ENCODE measurements at regions not wholly inside any gene's neighbourhood (a gene's known extent, or its start where the extent isn't known, plus 50 kb on each side); places are given as distances from the start of the nearest gene placed in this dataset.

GRCh38 chr19:27689734-27690241 is 1523.2 kb downstream of the UQCRFS1 start:
- no peak for TF ChIP-seq POLR2A (IDR thresholded peaks at IDR 0.05)
- TF ChIP-seq, protein P1, sequence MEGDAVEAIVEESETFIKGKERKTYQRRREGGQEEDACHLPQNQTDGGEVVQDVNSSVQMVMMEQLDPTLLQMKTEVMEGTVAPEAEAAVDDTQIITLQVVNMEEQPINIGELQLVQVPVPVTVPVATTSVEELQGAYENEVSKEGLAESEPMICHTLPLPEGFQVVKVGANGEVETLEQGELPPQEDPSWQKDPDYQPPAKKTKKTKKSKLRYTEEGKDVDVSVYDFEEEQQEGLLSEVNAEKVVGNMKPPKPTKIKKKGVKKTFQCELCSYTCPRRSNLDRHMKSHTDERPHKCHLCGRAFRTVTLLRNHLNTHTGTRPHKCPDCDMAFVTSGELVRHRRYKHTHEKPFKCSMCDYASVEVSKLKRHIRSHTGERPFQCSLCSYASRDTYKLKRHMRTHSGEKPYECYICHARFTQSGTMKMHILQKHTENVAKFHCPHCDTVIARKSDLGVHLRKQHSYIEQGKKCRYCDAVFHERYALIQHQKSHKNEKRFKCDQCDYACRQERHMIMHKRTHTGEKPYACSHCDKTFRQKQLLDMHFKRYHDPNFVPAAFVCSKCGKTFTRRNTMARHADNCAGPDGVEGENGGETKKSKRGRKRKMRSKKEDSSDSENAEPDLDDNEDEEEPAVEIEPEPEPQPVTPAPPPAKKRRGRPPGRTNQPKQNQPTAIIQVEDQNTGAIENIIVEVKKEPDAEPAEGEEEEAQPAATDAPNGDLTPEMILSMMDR (IDR thresholded peaks at IDR 0.05): no peak
